Glutamatergic neuron (in vitro differentiated cells): ENCODE measurements at regions not wholly inside any gene's neighbourhood (a gene's known extent, or its start where the extent isn't known, plus 50 kb on each side); places are given as distances from the start of the nearest gene placed in this dataset.

ENCODE experiments used
- DNase-seq: peaks from one replicate; pipeline ENCODE4 v3.0.0; 2022
- H3K27ac Mint-ChIP-seq: one replicate; pipeline ENCODE4 v1.8.0; 2020; ENCODE audit warnings: mild to moderate bottlenecking, mixed read lengths, inconsistent platforms; ENCODE audit not compliant: unreplicated experiment
- H3K27me3 Mint-ChIP-seq: one replicate; pipeline ENCODE4 v1.8.0; 2020; ENCODE audit warnings: mild to moderate bottlenecking, moderate library complexity, mixed read lengths, inconsistent platforms; ENCODE audit not compliant: unreplicated experiment
- H3K36me3 Mint-ChIP-seq: one replicate; pipeline ENCODE4 v1.8.0; 2020; ENCODE audit warnings: mild to moderate bottlenecking, mixed read lengths, inconsistent platforms; ENCODE audit not compliant: unreplicated experiment
- H3K4me1 Mint-ChIP-seq: one replicate; pipeline ENCODE4 v1.8.0; 2020; ENCODE audit warnings: mild to moderate bottlenecking, low read depth, mixed read lengths, inconsistent platforms; ENCODE audit not compliant: unreplicated experiment
- H3K4me3 Mint-ChIP-seq: one replicate; pipeline ENCODE4 v1.8.0; 2020; ENCODE audit warnings: mild to moderate bottlenecking, mixed read lengths, inconsistent platforms; ENCODE audit not compliant: unreplicated experiment
- H3K9me3 Mint-ChIP-seq: one replicate; pipeline ENCODE4 v1.8.0; 2020; ENCODE audit warnings: mild to moderate bottlenecking, moderate library complexity, mixed read lengths, inconsistent platforms; ENCODE audit not compliant: unreplicated experiment
- TF ChIP-seq, protein P1 (sequence below): fragments of 200-600 bp; sonication (generic); IDR thresholded peaks from one replicate; pipeline ENCODE4 v1.5.0; 2021; ENCODE audit not compliant: partially characterized antibody, unreplicated experiment

- no peaks in the 10 kb centered on the region for H3K27me3 Mint-ChIP-seq
- no peak for DNase-seq
- H3K27ac Mint-ChIP-seq = no peak overlapping the region
- TF ChIP-seq, protein P1, sequence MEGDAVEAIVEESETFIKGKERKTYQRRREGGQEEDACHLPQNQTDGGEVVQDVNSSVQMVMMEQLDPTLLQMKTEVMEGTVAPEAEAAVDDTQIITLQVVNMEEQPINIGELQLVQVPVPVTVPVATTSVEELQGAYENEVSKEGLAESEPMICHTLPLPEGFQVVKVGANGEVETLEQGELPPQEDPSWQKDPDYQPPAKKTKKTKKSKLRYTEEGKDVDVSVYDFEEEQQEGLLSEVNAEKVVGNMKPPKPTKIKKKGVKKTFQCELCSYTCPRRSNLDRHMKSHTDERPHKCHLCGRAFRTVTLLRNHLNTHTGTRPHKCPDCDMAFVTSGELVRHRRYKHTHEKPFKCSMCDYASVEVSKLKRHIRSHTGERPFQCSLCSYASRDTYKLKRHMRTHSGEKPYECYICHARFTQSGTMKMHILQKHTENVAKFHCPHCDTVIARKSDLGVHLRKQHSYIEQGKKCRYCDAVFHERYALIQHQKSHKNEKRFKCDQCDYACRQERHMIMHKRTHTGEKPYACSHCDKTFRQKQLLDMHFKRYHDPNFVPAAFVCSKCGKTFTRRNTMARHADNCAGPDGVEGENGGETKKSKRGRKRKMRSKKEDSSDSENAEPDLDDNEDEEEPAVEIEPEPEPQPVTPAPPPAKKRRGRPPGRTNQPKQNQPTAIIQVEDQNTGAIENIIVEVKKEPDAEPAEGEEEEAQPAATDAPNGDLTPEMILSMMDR = no peak
- H3K4me3 Mint-ChIP-seq = no peak overlapping the region
- no peaks in the 10 kb centered on the region for H3K36me3 Mint-ChIP-seq
- no peaks in the 10 kb centered on the region for H3K4me1 Mint-ChIP-seq
- H3K9me3 Mint-ChIP-seq = no peaks in the 10 kb centered on the region
Observed at GRCh38 chrX:138485767-138486166, 225.8 kb downstream of the FGF13 start.

GRCh38 chrX:138485224-138485623 lies 226.3 kb downstream of the FGF13 start:
- no peaks in the 10 kb centered on the region for H3K4me1 Mint-ChIP-seq
- TF ChIP-seq, protein P1 = no peak
- DNase-seq = no peak
- H3K27ac Mint-ChIP-seq = no peak overlapping the region
- H3K4me3 Mint-ChIP-seq = no peak overlapping the region
- no peaks in the 10 kb centered on the region for H3K9me3 Mint-ChIP-seq
- H3K36me3 Mint-ChIP-seq = no peaks in the 10 kb centered on the region
- H3K27me3 Mint-ChIP-seq = no peaks in the 10 kb centered on the region

DNA sequence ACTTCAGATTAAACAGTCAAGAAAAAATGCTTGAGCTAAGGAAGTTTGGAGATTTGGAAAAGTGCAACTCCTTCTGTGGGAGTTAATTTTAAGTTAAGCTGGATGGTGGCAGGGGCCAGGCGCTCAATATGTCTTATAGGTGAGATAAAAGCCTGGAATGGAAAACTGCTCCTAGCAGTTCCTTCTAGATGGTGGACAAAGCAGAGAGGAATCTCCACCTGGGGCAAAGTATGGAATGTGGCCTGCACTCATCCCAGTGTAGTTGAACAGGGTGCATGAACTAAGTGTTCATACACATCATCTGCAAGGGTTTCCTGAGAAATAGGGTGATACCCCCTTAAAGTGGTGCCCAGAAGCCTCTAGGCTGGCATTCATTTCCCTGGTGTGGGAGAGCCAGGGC lies 227.1 kb downstream of the FGF13 start:
- Mint-ChIP-seq H3K9me3 (no peaks in the 10 kb centered on the region), H3K27me3 (no peaks in the 10 kb centered on the region), H3K4me1 (no peaks in the 10 kb centered on the region), H3K36me3 (no peaks in the 10 kb centered on the region), H3K27ac (no peak overlapping the region), H3K4me3 (no peak overlapping the region)
- no peak for DNase-seq
- TF ChIP-seq, protein P1 = no peak

DNA sequence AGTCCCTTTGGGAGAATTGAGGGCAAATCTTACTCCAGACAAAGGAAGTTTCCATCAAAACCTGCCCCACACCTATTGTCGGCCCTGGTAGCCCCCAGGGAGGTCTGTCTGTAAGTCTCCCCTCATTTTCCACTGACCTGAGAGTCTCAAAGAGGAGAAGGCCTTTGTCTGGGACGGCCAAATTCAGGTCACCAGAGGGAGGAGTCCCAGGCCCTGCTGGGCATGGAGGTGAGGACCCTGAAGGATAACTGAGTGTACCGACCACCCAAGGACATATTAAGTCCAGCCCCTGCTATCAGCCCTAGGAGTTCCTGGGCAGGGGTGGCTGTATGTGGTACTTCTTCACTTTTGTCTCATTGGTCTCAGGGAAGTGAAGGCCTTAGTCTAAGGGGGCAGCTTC lies 229.9 kb downstream of the FGF13 start:
- no peak overlapping the region for H3K4me3 Mint-ChIP-seq
- H3K9me3 Mint-ChIP-seq = no peaks in the 10 kb centered on the region
- H3K36me3 Mint-ChIP-seq = no peaks in the 10 kb centered on the region

DNA sequence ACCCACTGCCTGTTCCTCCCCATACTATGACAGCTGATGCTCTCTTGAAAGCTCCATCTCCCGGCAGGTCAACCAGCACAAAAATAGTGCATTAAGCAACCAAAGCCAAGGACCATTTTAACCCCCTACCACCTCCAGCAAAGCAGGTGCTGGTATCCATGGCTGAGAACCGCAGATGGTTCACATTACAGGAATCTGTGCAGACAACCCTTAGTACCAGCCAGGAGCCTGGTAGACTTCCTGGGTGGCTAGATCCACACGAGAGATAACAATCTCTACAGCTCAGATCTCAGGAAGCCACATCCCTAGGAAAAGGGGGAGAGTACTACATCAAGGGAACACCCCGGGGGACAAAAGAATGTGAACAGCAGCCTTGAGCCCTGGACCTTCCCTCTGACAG lies 248.0 kb downstream of the FGF13 start:
- H3K36me3 Mint-ChIP-seq = no peaks in the 10 kb centered on the region
- DNase-seq = no peak
- H3K4me1 Mint-ChIP-seq = no peaks in the 10 kb centered on the region
- no peak overlapping the region for H3K27ac Mint-ChIP-seq
- H3K27me3 Mint-ChIP-seq = no peaks in the 10 kb centered on the region
- no peaks in the 10 kb centered on the region for H3K9me3 Mint-ChIP-seq
- TF ChIP-seq, protein P1 = no peak
- H3K4me3 Mint-ChIP-seq = no peak overlapping the region

More for the DNA sequence above, 229.9 kb downstream of the FGF13 start:
- H3K27ac Mint-ChIP-seq = no peak overlapping the region
- H3K27me3 Mint-ChIP-seq = no peaks in the 10 kb centered on the region
- TF ChIP-seq, protein P1 = no peak
- no peak for DNase-seq
- no peaks in the 10 kb centered on the region for H3K4me1 Mint-ChIP-seq
